ENCODE measurements at regions not wholly inside any gene's neighbourhood (a gene's known extent, or its start where the extent isn't known, plus 50 kb on each side); places are given as distances from the start of the nearest gene placed in this dataset.

DNA sequence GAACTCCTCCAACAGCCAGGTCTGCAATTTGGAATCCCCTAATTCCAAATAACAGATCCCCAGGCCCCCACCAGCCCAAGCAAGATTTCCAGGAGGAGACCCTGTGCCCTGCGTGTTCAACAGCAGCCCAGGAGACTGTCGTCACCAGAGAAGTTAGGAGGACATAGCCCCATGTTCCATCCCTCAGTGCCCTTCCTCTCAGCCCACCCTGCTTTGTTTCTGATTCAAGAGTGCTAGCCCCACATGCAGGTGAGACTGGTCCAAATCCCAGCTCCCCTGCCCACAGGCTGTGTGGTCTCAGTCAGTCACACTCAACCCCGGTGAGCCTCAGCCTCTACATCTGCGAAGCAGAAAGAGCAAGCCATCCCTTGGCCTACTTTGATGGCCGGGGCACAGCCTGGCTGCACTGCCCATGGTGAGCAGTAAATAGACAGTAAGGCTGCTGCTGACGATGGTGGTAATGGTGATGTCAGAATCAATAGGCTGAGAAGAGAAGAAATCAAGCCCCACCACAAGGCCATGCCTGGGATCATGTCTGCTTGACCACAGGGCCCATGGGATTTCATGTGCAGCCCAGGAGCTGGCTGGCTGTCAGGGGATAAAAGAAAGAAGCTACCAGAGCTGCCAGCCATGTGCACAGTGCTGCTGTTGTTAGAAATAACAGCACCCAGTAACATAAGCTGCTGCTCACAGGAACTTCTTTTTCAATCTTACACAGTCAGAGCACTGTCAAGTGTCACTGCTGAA lies 51.5 kb upstream of the NXT1 start:
- Histone ChIP-seq H2AFZ (ENCODE audit: low read depth, low read length) (no peak overlapping the region), H3K27me3 (ENCODE audit: control insufficient read depth in 2 of 2, insufficient read depth in 2 of 2, low read length in 2 of 2) (peaks cover 12 to 80% of the 10 kb centered on the region in 2 experiments), H3K4me1 (replicated peaks in 1 of 2; ENCODE audit: control insufficient read depth in 2 of 2, insufficient read depth in 2 of 2, low read length in 2 of 2) (no peaks in the 10 kb centered on the region; a peak in 1 of 5 replicates), H3K9me3 (replicated peaks; ENCODE audit: control insufficient read depth, insufficient read depth, low read depth, low read length) (no peaks in the 10 kb centered on the region), H3K27ac (ENCODE audit: extremely low read depth, low read depth, low read length) (no peak overlapping the region), H3K36me3 (ENCODE audit: control insufficient read depth, insufficient read depth, low read length) (no peaks in the 10 kb centered on the region), H3K9me1 (ENCODE audit: control insufficient read depth, insufficient read depth, low read length) (no peaks in the 10 kb centered on the region), H3K79me2 (ENCODE audit: control insufficient read depth, insufficient read depth, low read length) (no peaks in the 10 kb centered on the region), H4K20me1 (replicated peaks; ENCODE audit: control insufficient read depth, insufficient read depth, low read length) (no peaks in the 10 kb centered on the region), H3K4me3 (no peak overlapping the region), H3K9ac (ENCODE audit: insufficient read depth in 1 of 2, low read depth in 2 of 2, low read length in 2 of 2) (no peak overlapping the region), H3K4me2 (ENCODE audit: insufficient read depth, low read length) (no peak overlapping the region)
- intact Hi-C loops (cut with micrococcal nuclease) (no loop called here), in situ Hi-C loops (cut with MboI) (no loop called here)
- POLR2A ChIA-PET = no interaction called here
- no peak for ATAC-seq
- no TSS peak for BruUV-seq (replicated peaks)
- CTCF ChIA-PET (ENCODE audit: low intra/inter-chr PET ratio) = no interaction called here
- TF ChIP-seq, protein P1, sequence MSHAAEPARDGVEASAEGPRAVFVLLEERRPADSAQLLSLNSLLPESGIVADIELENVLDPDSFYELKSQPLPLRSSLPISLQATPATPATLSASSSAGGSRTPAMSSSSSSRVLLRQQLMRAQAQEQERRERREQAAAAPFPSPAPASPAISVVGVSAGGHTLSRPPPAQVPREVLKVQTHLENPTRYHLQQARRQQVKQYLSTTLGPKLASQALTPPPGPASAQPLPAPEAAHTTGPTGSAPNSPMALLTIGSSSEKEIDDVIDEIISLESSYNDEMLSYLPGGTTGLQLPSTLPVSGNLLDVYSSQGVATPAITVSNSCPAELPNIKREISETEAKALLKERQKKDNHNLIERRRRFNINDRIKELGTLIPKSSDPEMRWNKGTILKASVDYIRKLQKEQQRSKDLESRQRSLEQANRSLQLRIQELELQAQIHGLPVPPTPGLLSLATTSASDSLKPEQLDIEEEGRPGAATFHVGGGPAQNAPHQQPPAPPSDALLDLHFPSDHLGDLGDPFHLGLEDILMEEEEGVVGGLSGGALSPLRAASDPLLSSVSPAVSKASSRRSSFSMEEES (CRISPR knock-in tag; IDR thresholded peaks at IDR 0.05) = no peak
- WGBS (ENCODE audit: insufficient coverage, low coverage, missing lambda C conversion rate) = 0% methylated on average over 4 of the region's 6 CpGs
- no peak for DNase-seq (ENCODE audit: extremely low read depth in 1 of 4, low spot score in 3 of 4)
- no peak for FAIRE-seq

DNA sequence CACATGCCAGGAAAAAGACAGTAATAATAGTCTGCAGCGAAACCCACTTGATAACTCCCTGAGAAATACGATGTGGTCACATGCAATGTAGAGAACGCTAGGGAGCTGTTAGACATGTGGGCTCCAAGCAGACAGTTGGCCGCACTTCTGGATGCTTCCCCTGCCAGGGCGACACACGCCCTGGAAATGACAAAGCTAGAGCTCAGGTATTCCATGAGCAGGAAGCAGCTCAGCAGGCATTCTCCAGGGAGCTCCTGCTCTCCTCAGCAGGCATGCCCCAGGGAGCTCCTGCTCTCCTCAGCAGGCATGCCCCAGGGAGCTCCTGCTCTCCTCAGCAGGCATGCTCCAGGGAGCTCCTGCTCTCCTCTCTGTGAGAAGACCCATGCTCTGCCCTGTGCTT lies 52.4 kb upstream of the NXT1 start:
- Histone ChIP-seq H4K20me1 (replicated peaks; ENCODE audit: control insufficient read depth, insufficient read depth, low read length) (no peaks in the 10 kb centered on the region), H3K79me2 (ENCODE audit: control insufficient read depth, insufficient read depth, low read length) (no peaks in the 10 kb centered on the region), H3K4me3 (no peak overlapping the region), H3K4me1 (replicated peaks in 1 of 2; ENCODE audit: control insufficient read depth in 2 of 2, insufficient read depth in 2 of 2, low read length in 2 of 2) (no peaks in the 10 kb centered on the region; a peak in 1 of 5 replicates), H3K9ac (ENCODE audit: insufficient read depth in 1 of 2, low read depth in 2 of 2, low read length in 2 of 2) (no peak overlapping the region), H3K4me2 (ENCODE audit: insufficient read depth, low read length) (no peak overlapping the region), H3K27me3 (ENCODE audit: control insufficient read depth in 2 of 2, insufficient read depth in 2 of 2, low read length in 2 of 2) (peaks cover 12 to 82% of the 10 kb centered on the region in 2 experiments), H3K36me3 (ENCODE audit: control insufficient read depth, insufficient read depth, low read length) (no peaks in the 10 kb centered on the region), H2AFZ (ENCODE audit: low read depth, low read length) (no peak overlapping the region), H3K9me3 (replicated peaks; ENCODE audit: control insufficient read depth, insufficient read depth, low read depth, low read length) (no peaks in the 10 kb centered on the region), H3K27ac (ENCODE audit: extremely low read depth, low read depth, low read length) (no peak overlapping the region), H3K9me1 (ENCODE audit: control insufficient read depth, insufficient read depth, low read length) (no peaks in the 10 kb centered on the region)
- in situ Hi-C loops (cut with MboI) = no loop called here
- CTCF ChIA-PET (ENCODE audit: low intra/inter-chr PET ratio) = no interaction called here
- POLR2A ChIA-PET = interaction anchor here (0.6 kb wide), 1 partner anchor 97 kb away, joined by 3 read pairs; no protein-coding TSS in a partner anchor
- no peak for DNase-seq (ENCODE audit: extremely low read depth in 1 of 4, low spot score in 3 of 4)
- WGBS (ENCODE audit: insufficient coverage, low coverage, missing lambda C conversion rate) = 0% methylated on average over 6 of the region's 6 CpGs
- no TSS peak for BruUV-seq (replicated peaks)
- no peak for FAIRE-seq
- no peak for TF ChIP-seq HMG20A (CRISPR knock-in tag; conservative IDR thresholded peaks at IDR 0.05)
- no peak for ATAC-seq
- intact Hi-C loops (cut with micrococcal nuclease) = no loop called here
